GM18511 (cell line): ENCODE measurements at regions not wholly inside any gene's neighbourhood (a gene's known extent, or its start where the extent isn't known, plus 50 kb on each side); places are given as distances from the start of the nearest gene placed in this dataset.

Source experiments
- ATAC-seq: cut with Tn5 transposase; IDR thresholded peaks from one replicate; pipeline ENCODE4 v1.9.1; 2021; ENCODE audit warnings: mild to moderate bottlenecking, moderate library complexity; ENCODE audit not compliant: unreplicated experiment

DNA sequence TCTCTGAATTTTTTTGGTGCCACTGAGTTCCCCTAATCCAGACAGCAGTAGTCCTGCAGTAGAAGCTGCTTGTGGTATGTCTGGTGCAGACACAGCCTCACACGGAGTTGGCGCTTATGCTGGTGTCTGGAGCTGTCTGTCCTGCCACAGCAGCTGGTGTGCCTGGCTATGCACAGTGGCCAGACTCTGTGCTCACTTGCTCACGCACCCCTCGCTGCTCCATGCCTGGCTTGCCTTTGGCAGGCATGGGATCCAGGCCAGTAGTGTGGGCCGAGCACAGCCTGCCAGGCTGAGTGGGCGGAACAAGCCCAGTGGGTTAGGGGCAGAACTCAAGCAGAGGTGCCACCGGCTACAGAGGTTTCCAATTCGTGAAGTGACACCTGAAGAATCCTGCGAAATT, 845.9 kb upstream of the PCDH9 start:
- no peak for ATAC-seq

DNA sequence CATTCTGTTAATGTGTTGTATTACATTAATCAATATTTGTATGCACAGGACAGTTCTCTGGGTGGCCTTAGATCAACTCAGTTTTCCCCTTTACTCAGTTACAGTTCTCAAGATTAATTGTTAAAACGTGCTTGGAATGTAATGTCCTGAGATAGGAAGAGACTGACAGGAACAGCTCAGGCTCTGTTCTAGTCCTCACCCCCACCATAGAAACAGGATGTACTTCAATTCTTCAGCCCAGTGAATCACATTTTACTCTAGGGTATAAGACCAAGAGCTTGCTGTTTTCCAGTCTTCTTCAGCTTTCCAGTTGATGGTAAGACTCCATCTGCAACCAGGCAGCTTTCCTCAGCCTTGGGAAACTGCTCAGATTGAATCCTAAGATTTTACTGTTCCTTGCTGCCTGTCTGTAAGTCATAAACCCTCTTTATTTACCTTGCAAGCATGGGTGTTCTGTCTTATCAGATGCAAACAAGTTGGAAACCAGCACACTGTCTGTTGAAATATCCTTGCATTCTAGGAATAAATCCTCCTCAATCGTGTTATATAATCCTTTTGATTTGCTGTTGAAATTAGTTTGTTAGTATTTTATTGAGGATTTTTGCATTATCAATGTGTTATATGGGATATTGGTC, 836.9 kb upstream of the PCDH9 start:
- no peak for ATAC-seq

DNA sequence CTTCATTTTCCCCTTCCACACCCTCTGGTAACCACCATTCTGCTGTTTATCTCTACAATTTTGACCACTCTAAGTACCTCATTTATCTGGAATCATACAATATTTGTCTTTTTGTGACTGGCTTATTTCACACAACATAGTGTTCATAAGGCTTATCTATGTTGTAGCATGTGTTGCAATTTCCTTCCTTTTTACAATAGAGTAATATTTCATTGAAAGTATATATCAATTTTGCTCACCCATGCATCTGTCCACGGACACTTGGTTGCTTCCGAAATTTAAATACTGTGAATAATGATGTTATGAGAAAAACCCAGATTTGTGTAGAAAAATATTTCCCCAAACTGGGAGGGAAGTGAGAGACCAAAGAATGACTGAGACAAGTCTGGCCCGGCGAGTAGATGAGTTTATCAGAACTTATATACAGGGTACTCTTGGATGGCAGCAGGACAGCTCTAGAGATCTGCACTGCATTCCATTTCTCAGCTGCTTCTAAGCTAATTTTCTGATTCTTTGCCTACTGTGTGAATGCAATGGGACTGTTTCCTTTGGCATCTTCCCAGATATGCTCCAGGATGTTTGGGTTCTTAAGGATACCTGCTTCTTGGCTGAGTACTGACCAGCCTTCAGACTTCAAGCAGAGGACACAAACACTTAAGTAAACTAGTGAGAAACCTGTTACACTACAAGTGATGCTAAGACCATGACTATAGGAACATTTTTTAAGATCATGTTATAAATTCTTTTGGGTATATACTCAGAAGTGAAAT, 834.0 kb upstream of the PCDH9 start:
- ATAC-seq, result no peak

DNA sequence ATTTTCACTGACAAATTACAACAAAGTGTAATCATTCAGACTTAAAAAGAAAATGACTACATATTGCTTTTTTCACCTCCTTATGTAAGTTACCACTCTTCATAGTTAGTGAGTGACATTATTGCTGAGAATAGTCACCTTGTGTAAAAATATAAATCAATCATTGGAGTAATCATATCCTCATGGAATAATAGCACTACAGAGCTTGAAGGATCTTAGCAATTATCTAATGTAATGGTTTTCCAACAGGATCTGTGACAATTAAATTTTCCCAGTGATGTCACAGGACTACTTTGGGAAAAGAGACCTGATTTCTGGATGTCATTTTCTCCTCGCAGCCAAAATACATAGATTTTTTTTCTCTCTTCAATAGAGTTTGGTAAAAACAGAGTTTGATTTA, 833.0 kb upstream of the PCDH9 start:
- no peak for ATAC-seq

DNA sequence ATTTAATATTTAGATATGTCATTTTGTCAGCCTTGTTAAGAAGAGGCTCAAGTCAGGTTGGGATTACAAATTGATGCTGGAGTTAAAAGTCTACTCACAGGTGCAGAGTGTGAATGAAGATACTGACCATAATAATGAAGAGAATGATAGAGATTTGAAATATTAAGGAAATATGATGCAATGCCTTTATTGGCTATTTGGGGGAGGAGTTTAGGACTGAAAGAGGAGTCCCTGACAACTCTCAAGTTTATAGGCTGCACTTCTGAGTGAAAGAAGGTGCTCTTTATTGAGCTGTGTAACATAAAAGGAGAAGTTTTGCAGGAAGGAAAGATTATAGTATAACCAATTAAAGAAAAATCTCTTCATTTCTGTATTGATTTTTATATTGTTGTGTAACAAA, 827.7 kb upstream of the PCDH9 start:
- ATAC-seq, result no peak

DNA sequence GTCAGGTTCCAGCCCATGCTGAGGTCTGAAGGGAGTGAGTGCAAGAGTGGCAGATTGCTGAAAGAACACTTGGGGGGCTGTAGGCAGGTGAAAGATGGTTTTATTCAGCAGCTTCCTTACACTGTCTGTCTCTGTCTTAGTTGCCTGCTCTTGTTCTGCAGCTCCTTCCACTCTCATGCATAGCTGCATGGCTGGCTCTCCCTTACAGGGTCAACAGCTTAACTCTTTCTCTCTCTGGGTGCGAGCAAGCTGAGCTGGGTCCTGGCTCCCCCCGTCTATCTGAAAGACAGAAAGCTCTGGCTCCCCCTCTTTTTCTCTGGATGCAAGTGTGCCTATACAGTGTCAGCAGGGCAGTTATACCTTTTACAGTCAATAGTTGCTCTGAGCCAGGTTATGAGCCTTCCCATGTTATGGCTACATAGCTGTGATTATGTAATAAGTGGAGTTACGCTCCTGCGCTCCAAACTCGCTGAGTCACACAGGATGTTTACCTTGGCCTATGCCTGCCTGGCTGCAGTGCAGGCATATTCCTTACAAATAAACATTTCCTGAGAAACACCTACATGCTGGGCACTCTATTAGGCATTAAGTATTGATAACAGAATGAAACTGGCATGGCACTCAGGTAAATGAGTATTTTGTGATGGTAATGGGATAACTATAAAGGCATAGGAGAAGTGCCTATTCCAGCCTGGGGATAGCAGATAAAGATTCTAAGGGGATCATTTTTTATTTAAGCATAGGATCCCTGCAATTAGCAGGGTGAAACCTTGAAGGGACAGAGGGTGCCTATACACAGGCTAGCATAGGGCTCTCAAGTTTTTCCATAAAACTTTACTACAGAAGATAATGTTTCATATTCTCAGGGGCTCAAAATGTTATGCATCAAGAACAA, 826.9 kb upstream of the PCDH9 start:
- no peak for ATAC-seq

DNA sequence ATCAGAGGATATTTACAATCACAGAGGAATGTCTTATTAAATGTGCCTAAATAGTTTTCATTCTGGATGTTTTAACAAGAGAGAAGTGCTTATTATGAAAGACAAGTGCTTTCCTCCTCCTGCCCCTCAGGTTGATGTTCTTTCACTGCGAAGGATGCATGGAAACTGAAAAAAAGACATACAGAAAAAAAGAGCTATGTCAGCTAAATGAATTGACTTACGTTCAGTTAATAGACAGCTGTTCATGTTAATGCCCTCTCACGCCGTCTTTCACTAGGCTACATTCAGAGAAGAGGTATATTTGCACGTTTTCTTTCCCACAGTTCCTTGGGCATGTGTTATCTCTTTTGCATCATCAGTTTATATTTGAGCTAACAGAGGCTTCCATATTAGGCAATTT, 821.8 kb upstream of the PCDH9 start:
- no peak for ATAC-seq

DNA sequence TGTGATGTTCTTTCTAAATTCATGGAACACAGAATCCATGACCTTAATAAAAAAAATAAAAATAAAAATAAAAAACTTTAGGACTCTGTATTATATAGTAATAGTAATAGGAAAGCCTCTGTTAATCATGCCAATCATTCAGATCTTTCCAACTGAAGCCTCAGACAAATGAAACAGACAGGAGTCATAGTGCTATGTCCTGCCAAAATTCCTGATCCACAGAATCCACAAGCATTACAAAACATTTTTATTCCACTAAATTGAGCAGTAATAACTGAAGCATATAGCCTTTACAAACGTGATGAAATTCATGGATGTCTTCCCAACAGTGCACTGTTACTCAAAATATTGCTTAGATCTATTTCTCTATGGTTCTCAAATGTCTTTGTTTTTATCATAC, 820.6 kb upstream of the PCDH9 start:
- no peak for ATAC-seq

DNA sequence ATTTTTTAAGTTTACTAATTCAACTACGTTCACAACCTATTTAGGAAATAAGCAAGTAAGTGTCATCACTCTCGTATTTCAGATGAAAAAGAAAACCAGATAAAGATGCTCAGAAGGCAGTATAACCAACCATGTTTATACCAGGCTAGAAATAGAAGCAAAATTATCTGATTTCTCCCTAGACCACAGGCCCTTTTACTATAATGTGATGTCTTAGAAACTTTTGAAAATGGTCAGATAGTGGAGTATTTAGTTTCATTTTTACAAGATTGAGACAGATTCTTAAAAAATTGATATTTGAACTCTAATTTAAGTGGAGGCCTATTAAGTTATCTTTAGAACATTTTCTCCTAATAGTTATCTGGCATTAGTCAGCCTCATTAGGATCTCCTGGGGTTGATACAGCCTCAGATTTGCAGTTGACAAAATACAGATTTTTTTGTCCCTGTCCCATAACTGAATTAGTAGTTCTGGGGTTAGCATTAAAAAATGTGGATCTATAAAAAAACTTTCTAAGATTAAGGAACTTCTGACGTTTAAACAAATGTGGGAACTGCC, 818.7 kb upstream of the PCDH9 start:
- no peak for ATAC-seq

DNA sequence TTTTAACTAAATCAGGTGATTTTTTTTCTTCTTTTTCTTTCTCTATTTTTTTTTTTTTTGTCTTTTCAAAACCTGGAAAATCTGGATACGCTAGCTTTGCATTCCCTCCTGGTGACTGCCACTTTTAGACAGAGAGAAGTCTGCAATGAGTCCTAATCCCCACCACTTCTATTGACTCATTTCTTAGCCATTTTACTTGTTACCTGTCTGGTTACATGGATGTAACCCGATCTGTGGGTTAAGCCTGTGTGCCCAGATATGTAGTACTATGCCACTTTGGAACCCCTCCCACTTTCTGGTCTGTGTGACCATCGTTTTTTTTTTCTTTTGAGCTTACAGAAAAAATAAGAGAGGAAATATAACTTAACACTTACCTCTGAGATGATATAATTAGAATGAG, 817.8 kb upstream of the PCDH9 start:
- no peak for ATAC-seq

DNA sequence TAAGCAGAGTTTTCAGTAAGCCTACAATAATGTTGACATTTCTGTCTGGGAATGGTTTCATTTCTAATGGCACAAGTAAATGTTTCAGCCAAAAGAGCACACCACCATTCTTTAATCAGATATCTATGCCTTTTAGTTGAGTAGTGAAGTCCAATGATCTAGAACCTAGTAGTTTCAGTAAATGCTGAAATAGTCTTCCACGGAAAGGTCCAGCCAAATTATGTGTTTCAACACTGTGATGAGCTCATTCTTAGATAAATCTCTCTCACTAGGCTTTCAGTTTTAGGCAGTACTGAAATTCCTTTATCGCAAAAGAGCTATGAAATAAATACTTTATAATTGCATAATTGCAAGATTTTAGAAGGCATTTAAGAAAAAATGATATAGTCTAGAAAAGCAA, 816.8 kb upstream of the PCDH9 start:
- no peak for ATAC-seq

DNA sequence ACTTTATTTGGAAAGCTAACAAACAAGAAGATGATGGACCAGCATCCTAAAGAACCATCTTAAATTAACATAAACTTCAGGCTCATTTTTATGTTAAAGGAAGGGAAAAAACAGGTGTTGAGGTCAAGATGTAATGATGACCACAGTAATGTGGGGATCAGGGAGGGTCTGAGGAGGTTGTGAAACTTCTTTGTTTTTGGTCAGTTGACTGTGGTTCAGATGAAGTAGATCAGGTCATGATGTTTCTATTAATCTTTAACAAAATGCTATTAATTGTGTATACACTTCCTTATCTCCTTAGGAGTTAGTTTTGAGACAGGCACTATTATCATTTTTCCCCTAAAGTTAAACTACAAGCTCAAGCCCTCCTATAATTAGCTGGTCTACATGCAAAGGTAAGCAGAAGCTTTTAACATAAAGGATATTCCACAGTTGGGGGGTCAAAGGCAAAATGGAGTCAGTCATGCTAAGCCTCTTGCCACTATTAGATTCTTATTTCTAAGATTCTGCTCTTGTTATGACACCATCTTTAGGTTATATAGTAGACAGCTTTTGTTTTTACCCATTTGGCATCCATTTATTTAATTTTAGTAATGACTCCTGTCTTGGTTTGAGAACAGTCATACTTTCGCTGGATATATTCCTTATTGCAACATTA, 800.1 kb upstream of the PCDH9 start:
- ATAC-seq, result peak; percentile 87

DNA sequence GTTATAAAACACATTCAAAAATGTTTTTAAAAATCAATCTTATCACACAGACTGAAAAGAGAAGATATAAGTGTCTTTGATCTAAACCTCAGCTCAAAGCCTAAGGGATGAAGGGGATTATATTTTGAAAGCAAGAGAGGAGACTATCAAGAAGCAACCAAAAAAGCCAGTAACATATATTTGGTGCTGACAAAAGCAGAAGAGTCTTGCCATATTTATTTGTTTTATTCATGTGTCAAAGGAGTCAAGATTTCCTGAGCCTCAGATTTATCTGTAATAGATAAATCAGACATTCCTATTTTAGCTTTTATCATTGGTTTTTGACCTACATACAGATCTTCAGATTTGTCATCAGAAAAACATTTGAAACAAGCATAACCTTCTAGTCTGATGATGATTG, 798.6 kb upstream of the PCDH9 start:
- no peak for ATAC-seq

DNA sequence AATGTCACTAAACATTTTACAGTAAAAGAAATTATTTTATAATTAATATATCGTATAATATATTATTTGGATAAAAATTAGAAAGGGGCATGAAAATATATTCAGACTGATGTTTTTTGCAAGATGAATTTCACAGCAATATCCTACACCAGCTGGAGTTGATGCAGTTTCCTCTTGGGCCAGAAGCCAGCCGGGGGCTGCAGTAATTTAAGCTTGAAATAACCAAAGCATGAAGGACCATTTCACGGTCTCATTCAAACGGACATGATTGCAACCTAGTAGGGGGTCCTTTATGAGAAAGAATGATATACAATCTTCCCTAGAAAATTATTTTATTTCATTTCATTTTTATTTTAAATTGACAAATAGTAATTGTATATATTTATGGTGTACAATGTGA, 797.2 kb upstream of the PCDH9 start:
- no peak for ATAC-seq

DNA sequence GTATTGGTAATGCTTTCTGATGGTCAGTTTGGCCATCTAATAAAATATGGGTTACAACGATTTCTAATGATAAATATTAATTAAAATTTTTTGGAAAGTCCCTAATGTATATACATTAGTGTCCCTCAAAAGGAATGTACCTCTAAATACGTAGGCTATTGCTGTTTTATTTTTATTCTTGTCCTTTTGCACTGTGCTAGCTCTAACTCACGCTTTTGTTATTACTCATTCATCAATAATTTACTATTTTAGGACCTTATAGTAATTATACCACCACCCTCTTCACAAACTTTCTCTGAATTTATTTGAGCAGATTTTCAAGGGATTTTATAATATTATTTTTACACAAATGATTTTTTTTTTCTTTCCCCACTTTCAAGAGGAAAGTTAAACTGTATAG, 795.9 kb upstream of the PCDH9 start:
- peak; percentile 47 for ATAC-seq

DNA sequence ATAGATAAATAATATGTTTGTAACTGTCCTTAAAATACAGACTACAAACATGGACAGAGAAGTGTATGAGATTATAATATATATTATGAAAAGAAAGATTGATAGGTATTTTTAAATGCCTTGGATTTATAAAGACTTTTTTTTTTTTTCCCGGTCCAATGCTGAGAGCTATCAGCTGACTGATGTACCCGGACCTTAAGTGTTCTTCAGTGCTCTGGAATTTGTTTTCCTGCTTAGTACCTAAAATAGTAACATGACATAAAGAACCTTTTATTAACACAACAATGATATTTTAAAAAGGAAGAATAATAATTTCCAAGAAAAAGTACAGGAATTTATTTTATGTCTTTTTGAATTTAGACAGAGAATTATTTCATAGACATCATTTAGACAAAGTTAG, 795.5 kb upstream of the PCDH9 start:
- ATAC-seq, result no peak

DNA sequence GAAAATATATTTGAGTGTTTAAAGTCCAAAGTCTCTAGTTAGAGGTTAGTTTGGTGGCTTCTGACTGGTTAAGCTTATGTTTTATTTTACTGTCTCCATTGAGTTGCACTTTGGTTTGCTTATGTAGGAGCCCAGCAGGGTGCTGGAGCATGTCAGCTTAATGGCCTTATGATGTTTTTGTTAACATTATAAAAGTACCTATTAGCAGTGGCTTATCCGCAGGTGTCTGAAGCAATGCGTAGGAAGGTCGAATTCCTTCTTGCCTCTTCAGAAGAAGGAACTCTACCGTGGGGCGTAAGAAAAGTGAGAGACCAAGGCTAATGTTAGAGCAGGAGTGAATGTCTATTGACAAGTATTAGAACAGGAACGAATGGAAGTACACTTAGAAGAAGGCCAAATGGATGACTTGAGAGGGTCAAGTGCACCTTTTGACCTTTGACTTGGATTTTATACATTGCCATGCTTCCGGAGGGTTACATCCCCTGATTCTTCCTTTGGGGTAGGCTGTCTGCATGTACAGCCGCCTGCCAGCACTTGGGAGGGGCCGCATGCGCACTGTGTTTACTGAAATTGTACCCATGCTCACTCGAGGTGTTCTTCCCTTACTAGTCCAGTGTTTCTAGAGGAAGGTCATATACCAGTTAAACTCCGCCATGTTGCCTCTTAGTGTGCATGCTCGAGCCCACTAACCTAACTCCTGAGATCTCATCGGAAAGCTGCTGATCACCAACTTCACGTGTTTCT, 793.9 kb upstream of the PCDH9 start:
- ATAC-seq, result no peak

DNA sequence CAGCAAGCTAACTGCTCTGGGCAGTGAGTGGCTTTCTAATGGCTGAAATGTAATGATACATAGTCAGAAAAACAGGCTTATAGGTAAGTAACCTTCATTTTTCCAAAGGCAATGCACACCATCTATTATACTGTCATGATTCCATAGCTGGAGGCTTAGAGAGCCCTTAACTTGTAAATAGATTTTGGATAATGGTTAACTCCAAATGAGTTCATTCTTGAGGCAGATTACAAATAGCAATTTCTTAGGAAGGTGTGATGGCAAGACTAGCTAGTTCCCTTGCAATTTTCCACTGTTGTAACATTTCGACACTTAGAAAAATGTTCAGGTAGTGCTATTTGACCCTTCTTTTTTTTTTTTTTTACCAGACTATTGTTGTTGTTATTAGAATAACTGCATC, 789.8 kb upstream of the PCDH9 start:
- no peak for ATAC-seq

DNA sequence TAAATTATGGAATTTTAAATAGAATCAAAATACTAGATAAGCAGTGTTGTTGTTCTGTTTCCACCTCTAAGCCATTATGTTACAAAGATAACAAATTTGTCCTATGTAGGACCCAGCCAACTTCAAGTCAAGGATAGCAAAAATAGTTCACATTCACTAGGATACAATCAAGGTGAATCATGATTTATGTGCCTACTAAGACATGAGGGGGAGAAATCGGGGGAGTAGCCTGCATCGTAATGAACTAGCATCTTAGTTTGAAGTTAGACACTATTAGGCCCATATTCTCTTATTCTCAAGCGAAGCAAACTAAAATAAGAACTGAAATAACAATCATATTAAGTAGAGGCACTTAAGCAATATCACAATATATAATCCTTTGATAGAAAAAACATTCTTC, 779.4 kb upstream of the PCDH9 start:
- no peak for ATAC-seq

DNA sequence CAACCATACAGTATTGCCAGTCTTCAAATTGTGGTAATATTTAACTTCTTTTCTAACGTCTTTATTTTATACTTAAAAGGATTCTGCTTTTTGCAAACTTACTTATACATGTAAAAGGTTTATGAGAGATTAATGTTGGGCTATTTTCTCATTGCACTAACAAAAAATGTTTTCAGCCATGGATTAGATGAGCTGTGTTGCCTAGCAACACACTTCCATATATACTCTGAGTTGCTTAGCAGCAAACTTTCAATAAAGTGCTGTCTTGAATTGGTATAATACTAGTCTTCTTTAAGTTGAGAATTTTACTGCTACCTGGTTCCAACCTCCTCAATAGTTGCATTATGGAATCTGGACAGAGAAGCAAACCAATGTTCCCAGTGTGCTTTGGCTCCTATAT, 777.4 kb upstream of the PCDH9 start:
- no peak for ATAC-seq
